HepG2 (cell line): ENCODE measurements at regions not wholly inside any gene's neighbourhood (a gene's known extent, or its start where the extent isn't known, plus 50 kb on each side); places are given as distances from the start of the nearest gene placed in this dataset.

Source experiments
- ATAC-seq: fragments of 200-7000 bp; cut with Tn5 transposase; 3 replicates; pipeline ENCODE4 v1.9.1; 2020; ENCODE audit warnings: mild to moderate bottlenecking, moderate library complexity
- BruUV-seq: library from RNA; stranded (reverse); fragments of 400-500 nt; replicated peaks from 2 replicates; lab custom pipeline; 2021; lab: Mats Ljungman, UMichigan
- CTCF ChIA-PET: fragments of 300-600 bp; formaldehyde crosslinking; extraction: SDS; loops from one replicate; lab custom pipeline; 2021; ENCODE audit warnings: low total read pairs, inconsistent platforms, low intra/inter-chr PET ratio; lab: Yijun Ruan, JAX
- POLR2A ChIA-PET: fragments of 350-600 bp; sonication (Branson Sonifier 250); formaldehyde crosslinking; loops from one replicate; lab custom pipeline; 2020; ENCODE audit warnings: antibody characterized with exemption, inconsistent platforms; lab: Yijun Ruan, JAX
- DNase-seq: peaks from one replicate; pipeline ENCODE4 v3.0.0-alpha.2; 2015; ENCODE audit warnings: low spot score
- FAIRE-seq: peaks from 3 replicates; lab custom pipeline; 2011; peaks lifted over from hg19 to GRCh38; lab: Jason Lieb, UNC
- H2AFZ ChIP-seq: one replicate; pipeline ENCODE4 v1.6.1; 2011; ENCODE audit warnings: low read length, inconsistent platforms
- H3K27ac ChIP-seq: fragments of 300-600 bp; 3 replicates; pipeline ENCODE4 v1.8.0; 2011; ENCODE audit warnings: mixed run types, mild to moderate bottlenecking, mixed read lengths, low read length, inconsistent platforms; ENCODE audit not compliant: insufficient read depth; ENCODE audit errors: extremely low read length
- H3K27me3 ChIP-seq, 2 experiments: fragments of 200-600 bp in 1 of 2; 2 replicates in 1 of 2; 3 replicates in 1 of 2; pipeline versions ENCODE4 v1.6.0 to v1.8.0; 2011; ENCODE audit warnings: low read length in 2 of 2, mild to moderate bottlenecking in 2 of 2, moderate library complexity in 2 of 2, inconsistent platforms in 1 of 2; ENCODE audit not compliant: insufficient read depth in 2 of 2, control insufficient read depth in 1 of 2
- H3K36me3 ChIP-seq, 2 experiments: fragments of 200-600 bp in 1 of 2; replicated peaks in 1 of 2; 2 replicates in 1 of 2; 3 replicates in 1 of 2; pipeline versions ENCODE4 v1.5.1 to v1.8.0; 2011; ENCODE audit warnings: low read length in 2 of 2, inconsistent platforms in 1 of 2; ENCODE audit not compliant: insufficient read depth in 2 of 2, control insufficient read depth in 1 of 2
- H3K4me1 ChIP-seq: 2 replicates; pipeline ENCODE4 v1.5.1; 2012; ENCODE audit warnings: low read length, inconsistent platforms; ENCODE audit not compliant: insufficient read depth
- H3K4me2 ChIP-seq: 2 replicates; pipeline ENCODE4 v1.6.0; 2011; ENCODE audit warnings: low read depth, low read length, inconsistent platforms
- H3K4me3 ChIP-seq, 3 experiments: fragments of 200-600 bp in 1 of 3; sonication (generic), shearing (Covaris generic) in 1 of 3; replicated peaks in 1 of 3; 2 replicates each; pipeline ENCODE4 v1.5.1; 2011 to 2016; ENCODE audit warnings: low read length in 3 of 3, inconsistent platforms in 2 of 3, low read depth in 2 of 3, mild to moderate bottlenecking in 2 of 3, control low read depth in 1 of 3, mixed read lengths in 1 of 3; ENCODE audit not compliant: insufficient read depth in 1 of 3
- H3K79me2 ChIP-seq: one replicate; pipeline ENCODE4 v1.6.1; 2011; ENCODE audit warnings: low read length, inconsistent platforms; ENCODE audit not compliant: insufficient read depth
- H3K9ac ChIP-seq: 2 replicates; pipeline ENCODE4 v1.6.0; 2011; ENCODE audit warnings: mild to moderate bottlenecking, low read depth, low read length, inconsistent platforms; ENCODE audit not compliant: insufficient read depth
- H3K9me3 ChIP-seq: 2 replicates; pipeline ENCODE4 v1.5.1; 2012; ENCODE audit warnings: mild to moderate bottlenecking, low read length
- H4K20me1 ChIP-seq: 2 replicates; pipeline ENCODE4 v1.6.0; 2011; ENCODE audit warnings: inconsistent platforms, mild to moderate bottlenecking, low read length, moderate library complexity; ENCODE audit not compliant: insufficient read depth
- CENPBD1 ChIP-seq: sonication (generic); formaldehyde crosslinking; IDR thresholded peaks from 2 replicates; pipeline ENCODE4 v1.8.0; 2022; ENCODE audit warnings: missing genetic modification reagents, low read depth, mild to moderate bottlenecking, borderline replicate concordance
- ELF1 ChIP-seq: sonication (generic); formaldehyde crosslinking; IDR thresholded peaks from 2 replicates; pipeline ENCODE4 v1.4.0; 2020; ENCODE audit warnings: missing genetic modification reagents
- ELF3 ChIP-seq: IDR thresholded peaks from 2 replicates; pipeline ENCODE4 v1.6.1; 2016; ENCODE audit warnings: missing genetic modification reagents, missing compliant biosample characterization
- GZF1 ChIP-seq: sonication (generic); formaldehyde crosslinking; IDR thresholded peaks from 2 replicates; pipeline ENCODE4 v1.5.1; 2020; ENCODE audit warnings: mild to moderate bottlenecking, missing genetic modification reagents
- MAFG ChIP-seq: sonication (generic); formaldehyde crosslinking; IDR thresholded peaks from 2 replicates; pipeline ENCODE4 v1.5.1; 2020; ENCODE audit warnings: mild to moderate bottlenecking, missing genetic modification reagents
- MLX ChIP-seq: IDR thresholded peaks from 2 replicates; pipeline ENCODE4 v1.6.1; 2016
- PHF8 ChIP-seq: sonication (generic); formaldehyde crosslinking; IDR thresholded peaks from 2 replicates; pipeline ENCODE4 v1.5.0; 2020; ENCODE audit warnings: missing genetic modification reagents
- TIGD3 ChIP-seq: sonication (generic); formaldehyde crosslinking; IDR thresholded peaks from 2 replicates; pipeline ENCODE4 v1.5.1; 2020; ENCODE audit warnings: mild to moderate bottlenecking, missing genetic modification reagents, borderline replicate concordance
- ZNF414 ChIP-seq: sonication (generic); formaldehyde crosslinking; IDR thresholded peaks from 2 replicates; pipeline ENCODE4 v1.5.0; 2020; ENCODE audit warnings: missing genetic modification reagents
- ZNF772 ChIP-seq: sonication (generic); formaldehyde crosslinking; IDR thresholded peaks from 2 replicates; pipeline ENCODE4 v1.5.0; 2020; ENCODE audit warnings: mild to moderate bottlenecking, missing genetic modification reagents
- ZNF784 ChIP-seq: sonication (generic); formaldehyde crosslinking; IDR thresholded peaks from 2 replicates; pipeline ENCODE4 v1.5.1; 2020; ENCODE audit warnings: missing genetic modification reagents, mild to moderate bottlenecking, borderline replicate concordance
- WGBS: methylation state at CpG from one replicate; pipeline ENCODE4 v1.1.6; 2017; ENCODE audit warnings: low lambda C conversion rate; 5-methylcytosine and 5-hydroxymethylcytosine counted together
- in situ Hi-C: cut with HindIII; loops from 2 replicates; pipeline ENCODE4 v1.10.0; 2017; ENCODE audit warnings: low pct_unique_long_range_greater_than_20kb; ENCODE audit not compliant: extremely low pct_ligation_motif_present
- intact Hi-C: fragments of 100-400 bp; cut with micrococcal nuclease; formaldehyde crosslinking; loops from one replicate; pipeline ENCODE4 v1.10.0; 2022; ENCODE audit not compliant: unreplicated experiment

GRCh38 chr1:87765681-87766070 is 437.0 kb downstream of the LMO4 start:
- Histone ChIP-seq H3K27me3 (no peaks in the 10 kb centered on the region), H3K9me3 (no peaks in the 10 kb centered on the region), H2AFZ (no peak overlapping the region), H4K20me1 (no peaks in the 10 kb centered on the region), H3K27ac (no peak overlapping the region), H3K79me2 (no peaks in the 10 kb centered on the region), H3K4me1 (no peaks in the 10 kb centered on the region), H3K36me3 (no peaks in the 10 kb centered on the region), H3K4me3 (no peak overlapping the region), H3K4me2 (no peak overlapping the region), H3K9ac (no peak overlapping the region)
- no peak for ATAC-seq
- TF ChIP-seq MAFG (CRISPR knock-in tag) (no peak), ELF1 (CRISPR knock-in tag) (no peak), MLX (CRISPR knock-in tag) (no peak), ZNF772 (no peak), PHF8 (CRISPR knock-in tag) (no peak), ZNF414 (no peak), ZNF784 (CRISPR knock-in tag) (no peak), ELF3 (CRISPR knock-in tag) (no peak)
- CTCF ChIA-PET = no interaction called here
- BruUV-seq = no TSS peak
- POLR2A ChIA-PET = no interaction called here
- intact Hi-C loops = no loop called here
- WGBS = 15% methylated on average over 1 of the region's 1 CpG
- no peak for DNase-seq
- in situ Hi-C loops = no loop called here
- no peak for FAIRE-seq

GRCh38 chr1:87766737-87767136 is 438.1 kb downstream of the LMO4 start:
- WGBS = 43% methylated on average over 1 of the region's 1 CpG
- no TSS peak for BruUV-seq
- ChIA-PET CTCF (no interaction called here), POLR2A (no interaction called here)
- no peak for TF ChIP-seq CENPBD1
- no peak for TF ChIP-seq GZF1 (CRISPR knock-in tag)
- TF ChIP-seq TIGD3 = no peak
- no peak overlapping the region for H2AFZ ChIP-seq
- H3K79me2 ChIP-seq = no peaks in the 10 kb centered on the region
- H3K4me2 ChIP-seq = no peak overlapping the region
- no peak overlapping the region for H3K4me3 ChIP-seq
- no peaks in the 10 kb centered on the region for H3K27me3 ChIP-seq
- FAIRE-seq (no peak), ATAC-seq (no peak), DNase-seq (no peak)
- intact Hi-C loops (no loop called here), in situ Hi-C loops (no loop called here)
- H3K4me1 ChIP-seq = no peaks in the 10 kb centered on the region
- H3K27ac ChIP-seq = no peak overlapping the region
- no peak overlapping the region for H3K9ac ChIP-seq
- H3K9me3 ChIP-seq = no peaks in the 10 kb centered on the region
- H4K20me1 ChIP-seq = no peaks in the 10 kb centered on the region
- H3K36me3 ChIP-seq = no peaks in the 10 kb centered on the region
